Neural cell (in vitro differentiated cells): ENCODE measurements at regions not wholly inside any gene's neighbourhood (a gene's known extent, or its start where the extent isn't known, plus 50 kb on each side); places are given as distances from the start of the nearest gene placed in this dataset.

Experiments
- H2AFZ ChIP-seq: fragments of 200-600, 300-800 bp; sonication (generic), shearing (Covaris generic); 2 replicates; pipeline ENCODE4 v1.6.0; 2014; ENCODE audit warnings: low read depth, mild to moderate bottlenecking, antibody characterized with exemption, low read length, moderate library complexity
- H3F3A ChIP-seq: fragments of 200-600 bp; shearing (Covaris generic); 2 replicates; pipeline ENCODE4 v1.6.1; 2016; ENCODE audit warnings: mild to moderate bottlenecking, moderate library complexity, mixed read lengths, antibody characterized with exemption, low read length; ENCODE audit not compliant: insufficient read depth, poor library complexity, severe bottlenecking
- H3K27ac ChIP-seq: fragments of 200-600, 300-800 bp; sonication (generic), shearing (Covaris generic); 2 replicates; pipeline ENCODE4 v1.5.1; 2014; ENCODE audit warnings: mild to moderate bottlenecking, low read length, moderate library complexity
- H3K27me3 ChIP-seq: fragments of 300-800, 200-600 bp; sonication (generic), shearing (Covaris generic); 2 replicates; pipeline ENCODE4 v1.6.0; 2014; ENCODE audit warnings: mild to moderate bottlenecking, low read depth, low read length, moderate library complexity; ENCODE audit not compliant: insufficient read depth
- H3K36me3 ChIP-seq: fragments of 300-800, 200-600 bp; sonication (generic), shearing (Covaris generic); 2 replicates; pipeline ENCODE4 v1.5.1; 2014; ENCODE audit warnings: mild to moderate bottlenecking, antibody characterized with exemption, low read length, moderate library complexity; ENCODE audit not compliant: insufficient read depth
- H3K4me2 ChIP-seq: fragments of 300-800, 200-600 bp; sonication (generic), shearing (Covaris generic); 2 replicates; pipeline ENCODE4 v1.6.0; 2014; ENCODE audit warnings: mild to moderate bottlenecking, low read length
- H3K4me3 ChIP-seq: fragments of 300-800, 200-600 bp; sonication (generic), shearing (Covaris generic); 2 replicates; pipeline ENCODE4 v1.5.1; 2014; ENCODE audit warnings: mild to moderate bottlenecking, low read length, moderate library complexity
- H3K79me2 ChIP-seq: fragments of 200-600 bp; shearing (Covaris generic); replicated peaks from 2 replicates; pipeline ENCODE4 v1.6.0; 2014; ENCODE audit warnings: mild to moderate bottlenecking, low read length, moderate library complexity; ENCODE audit not compliant: insufficient read depth
- H3K9ac ChIP-seq: fragments of 300-800, 200-600 bp; sonication (generic), shearing (Covaris generic); 2 replicates; pipeline ENCODE4 v1.6.1; 2016; ENCODE audit warnings: mild to moderate bottlenecking, low read length, mixed read lengths
- H3K9me2 ChIP-seq: fragments of 200-600 bp; shearing (Covaris generic); 2 replicates; pipeline ENCODE4 v1.6.1; 2016; ENCODE audit warnings: mild to moderate bottlenecking, low read length, mixed read lengths; ENCODE audit not compliant: insufficient read depth
- H3K9me3 ChIP-seq: fragments of 200-600, 300-800 bp; sonication (generic), shearing (Covaris generic); 2 replicates; pipeline ENCODE4 v1.6.1; 2016; ENCODE audit warnings: mild to moderate bottlenecking, mixed run types, low read length, moderate library complexity, mixed read lengths
- H4K20me1 ChIP-seq: fragments of 200-600 bp; shearing (Covaris generic); 2 replicates; pipeline ENCODE4 v1.6.1; 2016; ENCODE audit warnings: mild to moderate bottlenecking, mixed run types; ENCODE audit not compliant: insufficient read depth
- CTCF ChIP-seq: fragments of 450-650 bp; IDR thresholded peaks from 2 replicates; pipeline ENCODE4 v1.5.1; 2014; ENCODE audit warnings: antibody characterized with exemption, mild to moderate bottlenecking, moderate library complexity; ENCODE audit not compliant: poor library complexity, severe bottlenecking
- EP300 ChIP-seq: fragments of 450-650 bp; conservative IDR thresholded peaks from 2 replicates; pipeline ENCODE4 v1.6.1; 2014; ENCODE audit warnings: antibody characterized with exemption, mild to moderate bottlenecking, moderate library complexity; ENCODE audit not compliant: poor library complexity, severe bottlenecking
- EZH2 ChIP-seq: fragments of 200-600, 300-800 bp; shearing (Covaris generic), sonication (generic); IDR thresholded peaks from 2 replicates; pipeline ENCODE4 v1.6.1; 2014; ENCODE audit warnings: antibody characterized with exemption, low read length, borderline replicate concordance, mild to moderate bottlenecking; ENCODE audit not compliant: insufficient read depth, poor library complexity, severe bottlenecking
- MXI1 ChIP-seq: fragments of 450-650 bp; conservative IDR thresholded peaks from 2 replicates; pipeline ENCODE4 v1.6.1; 2014; ENCODE audit warnings: antibody characterized with exemption, mild to moderate bottlenecking; ENCODE audit not compliant: poor library complexity, severe bottlenecking
- POLR2AphosphoS5 ChIP-seq: IDR thresholded peaks from 2 replicates; pipeline ENCODE4 v1.6.1; 2012
- RAD21 ChIP-seq: fragments of 450-650 bp; conservative IDR thresholded peaks from 2 replicates; pipeline ENCODE4 v1.6.1; 2014; ENCODE audit warnings: antibody characterized with exemption, mild to moderate bottlenecking, moderate library complexity
- REST ChIP-seq: IDR thresholded peaks from 2 replicates; pipeline ENCODE4 v1.6.1; 2012; ENCODE audit warnings: borderline replicate concordance
- SMC3 ChIP-seq: fragments of 450-650 bp; conservative IDR thresholded peaks from 2 replicates; pipeline ENCODE4 v1.6.1; 2014; ENCODE audit warnings: antibody characterized with exemption, mild to moderate bottlenecking, moderate library complexity; ENCODE audit not compliant: poor library complexity
- TAF1 ChIP-seq: IDR thresholded peaks from 2 replicates; pipeline ENCODE4 v1.6.1; 2012; ENCODE audit warnings: low read depth

GRCh38 chr18:73666772-73667171, 480.9 kb downstream of the FBXO15 start:
- H3K4me3 ChIP-seq, result no peak overlapping the region
- H4K20me1 ChIP-seq, result no peaks in the 10 kb centered on the region
- H3K79me2 ChIP-seq, result no peaks in the 10 kb centered on the region
- H3K27ac ChIP-seq, result no peak overlapping the region
- no peaks in the 10 kb centered on the region for H3K36me3 ChIP-seq
- H2AFZ ChIP-seq, result no peak overlapping the region
- H3F3A ChIP-seq, result no peaks in the 10 kb centered on the region
- H3K27me3 ChIP-seq, result no peaks in the 10 kb centered on the region
- no peak overlapping the region for H3K9ac ChIP-seq
- H3K9me3 ChIP-seq, result no peaks in the 10 kb centered on the region
- TF ChIP-seq SMC3 (no peak), REST (no peak), CTCF (no peak), RAD21 (no peak)
- H3K9me2 ChIP-seq, result no peaks in the 10 kb centered on the region
- no peak overlapping the region for H3K4me2 ChIP-seq

GRCh38 chr18:73664896-73665295, 482.7 kb downstream of the FBXO15 start:
- TF ChIP-seq RAD21 (no peak), SMC3 (no peak), REST (no peak), TAF1 (no peak), CTCF (no peak), EZH2 (no peak), POLR2AphosphoS5 (no peak), MXI1 (no peak), EP300 (no peak)
- H3K9me2 ChIP-seq, result no peaks in the 10 kb centered on the region
- H3K79me2 ChIP-seq, result no peaks in the 10 kb centered on the region

More at GRCh38 chr18:73664896-73665295, 482.7 kb downstream of the FBXO15 start:
- H3F3A ChIP-seq, result no peaks in the 10 kb centered on the region
- H3K9ac ChIP-seq, result no peak overlapping the region
- H2AFZ ChIP-seq, result no peak overlapping the region
- no peak overlapping the region for H3K4me2 ChIP-seq
- no peaks in the 10 kb centered on the region for H4K20me1 ChIP-seq
- H3K36me3 ChIP-seq, result no peaks in the 10 kb centered on the region
- H3K27me3 ChIP-seq, result no peaks in the 10 kb centered on the region
- H3K9me3 ChIP-seq, result no peaks in the 10 kb centered on the region
- H3K4me3 ChIP-seq, result no peak overlapping the region
- H3K27ac ChIP-seq, result no peak overlapping the region
